Right lobe of liver (tissue), 4 donors: ENCODE measurements at regions not wholly inside any gene's neighbourhood (a gene's known extent, or its start where the extent isn't known, plus 50 kb on each side); places are given as distances from the start of the nearest gene placed in this dataset.

Experiments used
- POLR2A ChIP-seq: fragments of 450-650 bp; IDR thresholded peaks from one replicate; pipeline ENCODE4 v1.6.1; 2017; ENCODE audit warnings: antibody characterized with exemption, mild to moderate bottlenecking
- TF ChIP-seq, protein P1 (sequence below), 4 donors: fragments of 200-600 bp in 3 of 4; fragments of 450-650 bp in 1 of 4; IDR thresholded peaks; one replicate each; pipeline versions ENCODE4 v1.5.1 to v1.8.0; 2016 to 2022; ENCODE audit warnings: antibody characterized with exemption in 4 of 4, mild to moderate bottlenecking in 2 of 4
- donor health status: DM: no; HTN: no; CAD: no.
- donor health status: DM: no; HTN: no; CAD: no.
- donor health status: DM: no; HTN: yes; CAD: no.

DNA sequence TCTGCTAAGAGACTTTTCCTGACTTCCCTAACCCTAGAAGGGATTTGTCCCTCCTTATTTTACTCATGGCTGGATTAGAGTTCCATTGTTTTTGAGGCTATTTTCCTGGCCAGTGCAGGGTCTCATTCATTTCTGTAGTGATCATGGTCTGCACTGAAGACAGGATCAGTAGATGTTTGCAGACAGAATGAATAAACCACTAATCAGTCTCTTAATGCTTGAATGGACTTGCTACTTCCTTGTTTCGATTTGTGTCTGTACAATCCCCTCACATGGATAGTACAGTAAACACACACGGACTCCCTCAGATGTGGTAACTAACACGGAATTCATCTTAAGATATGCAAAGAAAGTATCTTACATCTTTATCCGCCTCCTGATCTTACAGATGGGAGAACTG is 102.6 kb upstream of the PRB2 start:
- TF ChIP-seq POLR2A, result no peak
- TF ChIP-seq, protein P1, sequence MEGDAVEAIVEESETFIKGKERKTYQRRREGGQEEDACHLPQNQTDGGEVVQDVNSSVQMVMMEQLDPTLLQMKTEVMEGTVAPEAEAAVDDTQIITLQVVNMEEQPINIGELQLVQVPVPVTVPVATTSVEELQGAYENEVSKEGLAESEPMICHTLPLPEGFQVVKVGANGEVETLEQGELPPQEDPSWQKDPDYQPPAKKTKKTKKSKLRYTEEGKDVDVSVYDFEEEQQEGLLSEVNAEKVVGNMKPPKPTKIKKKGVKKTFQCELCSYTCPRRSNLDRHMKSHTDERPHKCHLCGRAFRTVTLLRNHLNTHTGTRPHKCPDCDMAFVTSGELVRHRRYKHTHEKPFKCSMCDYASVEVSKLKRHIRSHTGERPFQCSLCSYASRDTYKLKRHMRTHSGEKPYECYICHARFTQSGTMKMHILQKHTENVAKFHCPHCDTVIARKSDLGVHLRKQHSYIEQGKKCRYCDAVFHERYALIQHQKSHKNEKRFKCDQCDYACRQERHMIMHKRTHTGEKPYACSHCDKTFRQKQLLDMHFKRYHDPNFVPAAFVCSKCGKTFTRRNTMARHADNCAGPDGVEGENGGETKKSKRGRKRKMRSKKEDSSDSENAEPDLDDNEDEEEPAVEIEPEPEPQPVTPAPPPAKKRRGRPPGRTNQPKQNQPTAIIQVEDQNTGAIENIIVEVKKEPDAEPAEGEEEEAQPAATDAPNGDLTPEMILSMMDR (IDR thresholded peaks at IDR 0.05), result no peak
